GM19351 (cell line): ENCODE measurements at regions not wholly inside any gene's neighbourhood (a gene's known extent, or its start where the extent isn't known, plus 50 kb on each side); places are given as distances from the start of the nearest gene placed in this dataset.
"Not testable (repeated sequence)": the region's sequence is repeated elsewhere in the genome, so short reads cannot be mapped to it uniquely, and the experiment has no call there.

ENCODE experiments used
- ATAC-seq: cut with Tn5 transposase; IDR thresholded peaks from one replicate; pipeline ENCODE4 v1.9.1; 2021; ENCODE audit warnings: mild to moderate bottlenecking, moderate library complexity; ENCODE audit not compliant: unreplicated experiment

GRCh38 chr5:103391659-103392058, 133.1 kb downstream of the MACIR start:
- ATAC-seq, result no peak

DNA sequence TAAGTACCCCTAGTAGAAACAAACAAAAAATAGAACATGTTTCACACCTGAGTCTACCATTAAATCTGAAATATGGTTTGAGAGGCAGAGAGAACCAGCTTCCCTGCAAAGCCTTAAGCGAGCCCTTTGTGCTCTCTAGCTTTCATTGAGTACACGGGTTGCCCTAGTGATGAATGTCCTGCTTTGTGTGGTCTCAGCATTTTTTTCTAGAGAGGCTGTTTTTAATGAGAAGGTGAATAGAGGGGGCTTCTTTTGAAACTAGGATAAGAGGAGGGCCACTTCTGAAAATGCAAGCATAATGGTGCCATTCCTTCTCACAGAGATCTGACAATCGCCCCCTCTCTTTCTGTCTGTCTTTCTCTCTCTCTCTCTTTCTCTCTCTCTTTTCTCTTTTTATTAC, 131.3 kb downstream of the MACIR start:
- ATAC-seq, result no peak

DNA sequence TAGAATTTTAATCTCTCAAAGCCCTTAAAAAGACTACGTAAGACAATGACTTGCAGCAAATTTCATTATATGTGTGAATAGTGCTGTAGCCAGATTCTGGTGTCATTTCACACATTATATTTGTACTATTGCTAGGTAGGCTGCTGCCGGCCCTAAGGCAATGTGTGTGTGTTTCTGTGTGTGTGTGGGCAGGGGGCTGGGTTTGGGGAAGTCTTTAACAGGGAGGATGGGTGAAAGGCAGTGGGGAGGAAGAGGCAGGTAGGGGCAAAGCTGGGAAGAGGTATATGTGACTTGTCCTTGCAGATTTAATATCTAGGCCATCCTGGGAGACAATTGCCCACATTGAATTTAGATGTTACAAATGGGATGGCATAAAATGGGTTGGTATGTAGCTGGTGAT, 130.8 kb downstream of the MACIR start:
- no peak for ATAC-seq

DNA sequence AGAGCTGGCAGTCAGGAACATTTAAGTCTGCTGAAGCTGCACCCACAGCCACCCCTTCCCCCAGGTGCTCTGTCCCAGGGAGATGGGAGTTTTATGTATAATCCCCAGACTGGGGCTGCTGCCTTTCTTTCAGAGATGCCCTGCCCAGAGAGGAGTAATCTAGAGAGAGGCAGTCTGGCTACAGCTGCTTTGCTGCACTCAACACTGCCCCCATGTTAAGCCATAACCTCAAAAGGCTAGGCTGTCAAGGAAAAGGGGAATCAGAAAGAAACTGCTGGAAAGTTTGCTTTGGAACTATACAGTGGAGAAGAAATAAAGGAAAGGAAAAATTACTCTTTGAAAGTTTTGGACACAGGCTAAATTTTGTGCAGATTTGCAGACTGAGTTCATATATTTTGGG, 127.2 kb downstream of the MACIR start:
- no peak for ATAC-seq

DNA sequence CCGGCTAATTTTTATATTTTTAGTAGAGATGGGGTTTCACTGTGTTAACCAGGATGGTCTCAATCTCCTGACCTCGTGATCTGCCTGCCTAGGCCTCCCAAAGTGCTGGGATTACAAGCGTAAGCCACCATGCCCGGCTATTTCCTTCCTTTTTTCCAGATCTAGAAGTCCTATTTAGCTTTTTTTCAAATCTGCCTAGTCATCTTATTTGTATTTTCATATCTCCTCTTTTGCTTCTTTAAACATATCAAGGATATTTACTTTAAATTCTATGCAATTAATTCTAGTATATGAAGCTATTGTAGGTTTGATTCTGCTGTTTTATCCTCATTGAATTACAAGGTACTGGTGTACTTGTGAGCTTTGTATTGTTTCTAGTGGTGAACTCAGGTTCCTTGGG, 119.1 kb downstream of the MACIR start:
- ATAC-seq, result not testable (repeated sequence)

GRCh38 chr5:103375863-103376591, 117.5 kb downstream of the MACIR start:
- no peak for ATAC-seq

- peak; percentile 57 for ATAC-seq
Measured at GRCh38 chr5:103375350-103375749, 116.8 kb downstream of the MACIR start.

GRCh38 chr5:103374473-103374963, 116.0 kb downstream of the MACIR start:
- ATAC-seq, result no peak

GRCh38 chr5:103373597-103374472, 115.3 kb downstream of the MACIR start:
- no peak for ATAC-seq

DNA sequence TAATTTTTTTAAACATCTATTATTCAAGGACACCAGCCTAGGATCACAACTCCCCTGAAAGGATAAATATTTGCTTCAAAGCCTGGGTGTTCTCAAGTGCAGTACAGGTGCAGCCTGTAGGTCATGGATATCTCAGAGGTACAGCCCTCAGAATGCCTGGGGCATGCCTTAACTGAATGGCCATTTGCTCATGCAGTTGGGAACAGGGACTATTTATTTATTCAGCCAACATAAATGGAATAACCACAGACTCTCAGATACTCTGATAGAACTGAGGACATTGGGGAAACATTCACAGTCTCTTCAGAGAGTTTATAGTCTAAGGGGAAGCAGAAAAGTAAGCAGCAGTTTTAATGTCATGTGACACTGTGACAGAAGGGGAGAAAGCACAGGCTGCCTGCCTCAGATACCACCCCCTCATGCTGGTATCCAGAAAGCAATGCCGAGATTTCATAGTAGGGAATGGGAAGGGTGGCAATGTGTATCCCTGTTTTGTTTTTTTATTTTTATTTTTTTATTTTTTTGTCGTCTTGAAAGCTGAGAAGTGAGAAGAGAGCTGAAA, 112.6 kb downstream of the MACIR start:
- ATAC-seq, result no peak

DNA sequence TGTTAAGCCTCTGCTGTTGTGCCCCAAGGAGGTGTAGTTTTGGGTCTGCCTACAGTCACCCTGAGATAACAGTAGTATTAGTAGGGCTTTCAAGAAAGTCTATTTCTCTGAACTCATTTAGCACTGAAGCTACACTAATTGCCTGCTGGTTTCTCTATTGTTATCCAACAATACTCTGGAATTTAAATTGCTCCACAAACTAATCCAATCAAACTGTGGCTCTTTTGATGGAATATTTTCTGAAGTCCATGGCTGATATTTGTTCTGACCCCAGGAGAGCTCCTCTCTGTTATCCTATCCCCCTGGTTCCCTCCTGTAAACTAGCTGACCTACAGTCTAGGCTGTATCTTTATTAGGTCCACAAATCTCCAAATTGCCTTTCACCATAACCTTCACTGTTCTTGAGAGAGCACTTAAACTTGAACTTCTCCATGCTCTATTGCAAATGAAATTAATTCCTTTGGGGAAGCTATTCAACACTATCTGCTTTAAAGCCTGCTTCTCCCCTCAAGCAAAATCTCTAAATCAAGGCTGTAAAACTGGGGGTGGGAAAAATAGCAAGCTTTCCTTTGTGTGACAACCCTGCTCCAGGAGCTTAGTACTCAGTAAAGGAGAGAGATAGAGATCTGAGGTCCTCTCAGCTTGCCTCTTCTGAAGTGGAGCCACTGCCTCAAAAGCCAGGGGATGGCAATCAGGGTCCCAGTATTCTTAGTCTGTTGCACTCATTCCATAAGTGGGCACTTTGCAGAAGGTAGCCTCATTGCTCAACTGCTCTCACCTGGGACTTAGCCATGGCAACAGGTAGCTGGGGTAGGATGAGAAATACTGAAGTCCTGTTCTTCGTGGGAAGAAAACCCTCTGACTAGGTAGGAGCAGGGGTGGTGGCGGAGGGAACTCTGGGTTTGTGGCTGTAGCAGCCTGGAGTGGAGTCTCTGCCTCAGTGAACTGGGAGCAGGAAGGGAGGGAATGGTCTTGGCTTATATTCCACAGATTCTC, 110.9 kb downstream of the MACIR start:
- ATAC-seq, result no peak

GRCh38 chr5:103367702-103368101, 109.1 kb downstream of the MACIR start:
- no peak for ATAC-seq

DNA sequence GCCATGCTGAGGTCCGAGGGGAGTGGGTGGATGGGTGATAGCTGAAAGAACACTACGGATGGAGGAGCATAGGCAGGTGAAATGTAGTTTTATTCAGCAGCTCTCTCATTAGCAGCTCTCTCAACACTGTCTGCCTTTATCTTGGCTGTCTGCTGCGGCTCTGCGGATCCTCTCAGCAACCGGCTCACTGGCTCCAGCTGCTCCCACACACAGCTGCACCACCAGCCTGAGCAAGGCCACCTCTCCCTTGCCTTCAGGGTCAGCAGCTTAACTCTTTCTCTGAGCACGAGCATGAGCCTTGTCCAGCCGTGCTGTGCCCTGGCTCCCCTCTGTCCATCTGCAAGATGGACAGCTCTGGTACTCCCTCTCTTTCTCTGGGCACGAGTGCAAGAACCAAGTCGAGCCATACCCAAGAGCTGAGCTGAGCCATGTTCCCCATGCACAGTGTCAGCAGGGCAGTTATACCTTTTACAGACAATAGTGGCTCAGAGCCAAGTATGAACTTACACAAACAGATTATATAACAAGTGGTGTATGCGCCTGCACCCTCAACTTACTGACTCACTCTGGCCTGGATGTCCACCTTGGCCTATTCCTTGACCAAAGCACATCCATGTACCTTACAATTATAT, 108.5 kb downstream of the MACIR start:
- ATAC-seq, result no peak

DNA sequence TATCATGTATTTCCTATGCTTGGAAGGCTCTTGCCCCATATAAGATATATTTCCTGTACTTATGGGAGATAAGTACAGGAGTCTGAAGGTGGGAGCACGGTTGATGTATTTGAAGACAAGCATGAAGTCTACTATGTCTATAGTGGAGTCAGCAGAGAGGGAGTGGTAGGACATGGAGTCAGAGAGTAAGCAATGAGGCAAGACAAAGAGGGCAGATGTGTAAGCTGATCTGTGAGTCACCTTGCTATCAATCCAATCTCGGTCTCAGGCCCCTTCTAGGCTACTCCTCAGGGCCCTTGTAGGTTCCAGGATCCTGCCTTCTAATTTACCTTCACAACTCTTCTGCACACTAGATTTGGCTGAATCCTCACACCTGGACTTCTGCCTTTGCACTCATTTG, 105.5 kb downstream of the MACIR start:
- ATAC-seq, result no peak

DNA sequence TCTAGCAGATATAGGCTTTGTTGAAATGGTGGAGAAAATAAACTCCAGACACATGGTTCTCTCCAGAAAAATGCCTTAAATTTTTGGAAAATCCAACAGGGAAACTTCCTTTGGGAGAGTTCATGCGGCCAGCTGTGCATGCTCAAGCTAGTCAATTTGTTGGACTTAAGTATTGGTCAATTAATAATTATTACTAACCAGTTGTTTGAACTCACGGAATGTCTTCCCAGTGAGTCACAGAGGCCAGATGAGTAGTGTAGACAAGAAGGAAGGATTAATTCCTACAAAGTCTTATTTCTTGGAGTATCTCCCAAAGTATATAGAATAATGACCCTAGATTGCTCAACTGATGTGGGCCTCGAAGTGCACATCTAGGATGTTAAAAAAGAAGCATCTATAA, 103.6 kb downstream of the MACIR start:
- ATAC-seq, result no peak

DNA sequence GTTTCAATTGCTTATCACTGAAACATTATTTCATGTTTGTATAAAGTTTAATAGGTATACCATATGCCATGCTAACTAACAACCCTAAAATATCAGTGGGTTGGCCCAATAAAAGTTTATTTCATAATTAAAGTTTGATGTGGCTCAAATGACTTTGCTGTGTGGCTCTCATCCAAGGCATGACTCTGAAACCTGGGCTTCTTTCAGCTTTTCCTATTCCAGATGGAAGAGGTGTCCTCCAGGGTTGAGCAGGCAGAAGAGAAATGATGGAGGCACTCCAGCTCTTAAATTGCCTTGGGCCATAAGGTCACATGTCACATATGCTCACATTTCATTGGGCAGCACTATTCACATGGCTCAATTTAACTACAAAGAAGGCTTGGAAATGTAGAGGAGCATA, 101.9 kb downstream of the MACIR start:
- ATAC-seq, result no peak

DNA sequence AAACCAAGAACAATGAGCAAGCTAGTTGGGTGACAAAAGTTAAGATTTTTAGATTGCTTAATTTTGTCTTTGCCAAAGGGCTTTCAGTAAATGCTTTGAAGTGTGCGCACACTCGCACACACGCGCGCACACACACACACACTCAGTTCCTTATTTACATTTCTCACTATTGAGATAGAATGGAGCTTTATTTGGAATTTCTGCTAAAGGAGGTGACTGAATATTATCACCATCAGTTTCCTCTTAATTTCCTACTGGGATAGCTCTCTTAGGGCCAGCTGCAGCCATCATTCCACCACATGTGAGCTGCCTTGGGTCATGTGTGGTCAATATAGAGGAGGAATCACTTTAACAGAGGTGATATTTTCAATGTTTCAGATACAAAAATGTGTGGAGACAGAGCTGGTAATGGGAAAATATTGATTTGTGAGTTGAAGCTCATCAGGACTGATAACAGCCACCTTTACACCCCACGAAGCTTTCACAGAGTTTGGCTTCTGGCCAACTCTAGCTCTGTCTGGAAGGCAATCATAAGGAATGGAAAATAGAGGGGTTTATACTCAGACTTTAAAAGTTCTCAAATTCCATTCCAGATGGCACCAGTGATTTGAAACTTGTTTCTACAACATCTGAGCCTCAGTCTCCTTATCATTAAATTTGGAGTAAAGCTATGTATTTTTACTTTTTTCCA, 99.9 kb downstream of the MACIR start:
- ATAC-seq, result no peak

- ATAC-seq, result no peak
Measured at GRCh38 chr5:103357636-103358035, 99.1 kb downstream of the MACIR start.

- ATAC-seq, result peak; percentile 52
Measured at GRCh38 chr5:103356350-103357091, 98.0 kb downstream of the MACIR start.
